LNCaP clone FGC (cell line): ENCODE measurements at regions not wholly inside any gene's neighbourhood (a gene's known extent, or its start where the extent isn't known, plus 50 kb on each side); places are given as distances from the start of the nearest gene placed in this dataset.

Source experiments
- DNase-seq: peaks from one replicate; pipeline ENCODE4 v3.0.0-alpha.2; 2011; ENCODE audit warnings: low read depth
- H3K4me3 ChIP-seq: 2 replicates; pipeline ENCODE4 v1.5.1; 2011; ENCODE audit warnings: mild to moderate bottlenecking, low read depth, low read length, control low read depth
- CTCF ChIP-seq: IDR thresholded peaks from 2 replicates; pipeline ENCODE4 v1.5.1; 2012; ENCODE audit warnings: mild to moderate bottlenecking; ENCODE audit not compliant: control insufficient read depth, insufficient read depth; ENCODE audit errors: extremely low read depth

- no peak for DNase-seq
- no peak overlapping the region for H3K4me3 ChIP-seq
- TF ChIP-seq CTCF, result no peak
Measured at GRCh38 chr13:108451121-108451520, 178.3 kb upstream of the MYO16 start.

GRCh38 chr13:108455320-108455719 lies 174.1 kb upstream of the MYO16 start:
- no peak overlapping the region for H3K4me3 ChIP-seq
- no peak for TF ChIP-seq CTCF
- DNase-seq, result no peak

- TF ChIP-seq CTCF, result no peak
- H3K4me3 ChIP-seq, result no peak overlapping the region
- DNase-seq, result no peak
Measured at GRCh38 chr13:108460043-108460442, 169.4 kb upstream of the MYO16 start.

GRCh38 chr13:108460746-108461145 lies 168.7 kb upstream of the MYO16 start:
- no peak for DNase-seq
- H3K4me3 ChIP-seq, result no peak overlapping the region
- TF ChIP-seq CTCF, result no peak

- no peak for TF ChIP-seq CTCF
- no peak for DNase-seq
- H3K4me3 ChIP-seq, result no peak overlapping the region
Measured at GRCh38 chr13:108463340-108463739, 166.1 kb upstream of the MYO16 start.

- TF ChIP-seq CTCF, result no peak
- DNase-seq, result no peak
- no peak overlapping the region for H3K4me3 ChIP-seq
Measured at GRCh38 chr13:108470921-108471320, 158.5 kb upstream of the MYO16 start.

GRCh38 chr13:108475181-108475580 lies 154.2 kb upstream of the MYO16 start:
- DNase-seq, result no peak
- H3K4me3 ChIP-seq, result no peak overlapping the region
- TF ChIP-seq CTCF, result no peak
